Panc1 (cell line): ENCODE measurements at regions not wholly inside any gene's neighbourhood (a gene's known extent, or its start where the extent isn't known, plus 50 kb on each side); places are given as distances from the start of the nearest gene placed in this dataset.

Experiments used
- ATAC-seq: fragments of 200-7000 bp; cut with Tn5 transposase; 2 replicates; pipeline ENCODE4 v1.9.1; 2020; ENCODE audit warnings: mild to moderate bottlenecking, moderate library complexity
- BruUV-seq: library from RNA; stranded (reverse); fragments of 400-500 nt; replicated peaks from 2 replicates; lab custom pipeline; 2021; lab: Mats Ljungman, UMichigan
- CTCF ChIA-PET: fragments of 300-600 bp; sonication (Branson Sonifier 250); formaldehyde crosslinking; loops from one replicate; lab custom pipeline; 2022; ENCODE audit warnings: antibody characterized with exemption; lab: Charles Lee
- POLR2A ChIA-PET: fragments of 300-600 bp; sonication (Branson Sonifier 250); formaldehyde crosslinking; loops from one replicate; lab custom pipeline; 2022; ENCODE audit warnings: antibody characterized with exemption; lab: Charles Lee
- DNase-seq: peaks from one replicate; pipeline ENCODE4 v3.0.0-alpha.2; 2010; ENCODE audit warnings: low read depth, low spot score
- H3K27ac ChIP-seq: 2 replicates; pipeline ENCODE4 v1.5.1; 2011; ENCODE audit warnings: mild to moderate bottlenecking, low read length, inconsistent platforms
- H3K27me3 ChIP-seq: fragments of 200-500 bp; sonication (Bioruptor generic); 2 replicates; pipeline ENCODE4 v1.6.0; 2014; ENCODE audit warnings: low read length, inconsistent platforms; ENCODE audit not compliant: control insufficient read depth, insufficient read depth
- H3K36me3 ChIP-seq: fragments of 200-500 bp; sonication (Bioruptor generic); 2 replicates; pipeline ENCODE4 v1.5.1; 2014; ENCODE audit warnings: inconsistent platforms, mild to moderate bottlenecking, low read length, moderate library complexity; ENCODE audit not compliant: control insufficient read depth, insufficient read depth
- H3K4me1 ChIP-seq: 2 replicates; pipeline ENCODE4 v1.5.1; 2011; ENCODE audit warnings: inconsistent platforms, mild to moderate bottlenecking, low read length, moderate library complexity; ENCODE audit not compliant: control insufficient read depth, insufficient read depth
- H3K4me3 ChIP-seq, 2 experiments: 2 replicates each; pipeline ENCODE4 v1.5.1; 2011 to 2012; ENCODE audit warnings: low read depth in 2 of 2, low read length in 2 of 2, mild to moderate bottlenecking in 2 of 2, inconsistent platforms in 1 of 2, moderate library complexity in 1 of 2
- H3K9me3 ChIP-seq: fragments of 200-500 bp; sonication (Bioruptor generic); 2 replicates; pipeline ENCODE4 v1.5.1; 2014; ENCODE audit warnings: low read depth, mild to moderate bottlenecking, inconsistent platforms, low read length, moderate library complexity; ENCODE audit not compliant: control insufficient read depth, insufficient read depth
- CTCF ChIP-seq: fragments of 450-650 bp; IDR thresholded peaks from 2 replicates; pipeline ENCODE4 v1.5.1; 2017; ENCODE audit warnings: mild to moderate bottlenecking
- POLR2AphosphoS5 ChIP-seq: IDR thresholded peaks from 2 replicates; pipeline ENCODE4 v1.6.1; 2012; ENCODE audit warnings: mild to moderate bottlenecking, low read depth, low read length, moderate library complexity
- REST ChIP-seq, 2 experiments: IDR thresholded peaks; 2 replicates each; pipeline ENCODE4 v1.6.1; 2011 to 2012; ENCODE audit warnings: low read depth in 2 of 2, control low read depth in 1 of 2, low read length in 1 of 2, mild to moderate bottlenecking in 1 of 2, moderate library complexity in 1 of 2; ENCODE audit not compliant: insufficient read depth in 1 of 2
- SIN3A ChIP-seq: IDR thresholded peaks from 2 replicates; pipeline ENCODE4 v1.6.1; 2012; ENCODE audit warnings: low read depth, mild to moderate bottlenecking, low read length, moderate library complexity, borderline replicate concordance; ENCODE audit not compliant: insufficient read depth
- TCF7L2 ChIP-seq: IDR thresholded peaks from 2 replicates; pipeline ENCODE4 v1.6.1; 2011; ENCODE audit warnings: mild to moderate bottlenecking, low read depth, low read length, inconsistent platforms
- in situ Hi-C: cut with HindIII; loops from 2 replicates; pipeline ENCODE4 v1.10.0; 2016; ENCODE audit warnings: low sequenced_read_pairs, low pct_unique_long_range_greater_than_20kb
- intact Hi-C: fragments of 100-400 bp; cut with micrococcal nuclease; formaldehyde crosslinking; loops from one replicate; pipeline ENCODE4 v1.10.0; 2022; ENCODE audit not compliant: unreplicated experiment

GRCh38 chr7:142413280-142414000, 155.6 kb upstream of the PRSS58 start:
- H3K36me3 ChIP-seq = no peaks in the 10 kb centered on the region
- POLR2A ChIA-PET = no interaction called here
- BruUV-seq = no TSS peak
- no peaks in the 10 kb centered on the region for H3K27me3 ChIP-seq
- in situ Hi-C loops (no loop called here), intact Hi-C loops (no loop called here)
- CTCF ChIA-PET = no interaction called here
- TF ChIP-seq TCF7L2 = no peak
- TF ChIP-seq POLR2AphosphoS5 = no peak
- no peak for TF ChIP-seq SIN3A
- TF ChIP-seq REST (IDR thresholded peaks at IDR 0.05; ENCODE audit: insufficient read depth in 1 of 2, low read depth in 2 of 2, low read length in 1 of 2) = no peak
- TF ChIP-seq CTCF = no peak
- no peaks in the 10 kb centered on the region for H3K4me1 ChIP-seq
- no peak for ATAC-seq
- no peak overlapping the region for H3K27ac ChIP-seq
- DNase-seq = no peak
- no peak overlapping the region for H3K4me3 ChIP-seq
- H3K9me3 ChIP-seq = no peaks in the 10 kb centered on the region

GRCh38 chr7:142412551-142413193, 154.8 kb upstream of the PRSS58 start:
- intact Hi-C loops (no loop called here), in situ Hi-C loops (no loop called here)
- no peak overlapping the region for H3K4me3 ChIP-seq
- no TSS peak for BruUV-seq
- TF ChIP-seq TCF7L2 = no peak
- TF ChIP-seq POLR2AphosphoS5 = no peak
- TF ChIP-seq REST (IDR thresholded peaks at IDR 0.05; ENCODE audit: insufficient read depth in 1 of 2, low read depth in 2 of 2, low read length in 1 of 2) = no peak
- peak; percentile 72 for TF ChIP-seq CTCF
- TF ChIP-seq SIN3A = no peak
- ChIA-PET POLR2A (no interaction called here), CTCF (no interaction called here)
- DNase-seq (peak; percentile 30), ATAC-seq (peak; percentile 58; the same call in 1 of the 2 replicates)
- no peaks in the 10 kb centered on the region for H3K27me3 ChIP-seq
- no peaks in the 10 kb centered on the region for H3K4me1 ChIP-seq
- H3K36me3 ChIP-seq = no peaks in the 10 kb centered on the region
- H3K27ac ChIP-seq = no peak overlapping the region
- H3K9me3 ChIP-seq = no peaks in the 10 kb centered on the region
